ENCODE measurements at regions not wholly inside any gene's neighbourhood (a gene's known extent, or its start where the extent isn't known, plus 50 kb on each side); places are given as distances from the start of the nearest gene placed in this dataset.
"Not testable (repeated sequence)": the region's sequence is repeated elsewhere in the genome, so short reads cannot be mapped to it uniquely, and the experiment has no call there.

GRCh38 chr16:33707591-33707934 is 248.2 kb downstream of the TP53TG3F start:
- intact Hi-C loops (cut with DNase I); ATAC-seq; DNase-seq: not testable (repeated sequence)

DNA sequence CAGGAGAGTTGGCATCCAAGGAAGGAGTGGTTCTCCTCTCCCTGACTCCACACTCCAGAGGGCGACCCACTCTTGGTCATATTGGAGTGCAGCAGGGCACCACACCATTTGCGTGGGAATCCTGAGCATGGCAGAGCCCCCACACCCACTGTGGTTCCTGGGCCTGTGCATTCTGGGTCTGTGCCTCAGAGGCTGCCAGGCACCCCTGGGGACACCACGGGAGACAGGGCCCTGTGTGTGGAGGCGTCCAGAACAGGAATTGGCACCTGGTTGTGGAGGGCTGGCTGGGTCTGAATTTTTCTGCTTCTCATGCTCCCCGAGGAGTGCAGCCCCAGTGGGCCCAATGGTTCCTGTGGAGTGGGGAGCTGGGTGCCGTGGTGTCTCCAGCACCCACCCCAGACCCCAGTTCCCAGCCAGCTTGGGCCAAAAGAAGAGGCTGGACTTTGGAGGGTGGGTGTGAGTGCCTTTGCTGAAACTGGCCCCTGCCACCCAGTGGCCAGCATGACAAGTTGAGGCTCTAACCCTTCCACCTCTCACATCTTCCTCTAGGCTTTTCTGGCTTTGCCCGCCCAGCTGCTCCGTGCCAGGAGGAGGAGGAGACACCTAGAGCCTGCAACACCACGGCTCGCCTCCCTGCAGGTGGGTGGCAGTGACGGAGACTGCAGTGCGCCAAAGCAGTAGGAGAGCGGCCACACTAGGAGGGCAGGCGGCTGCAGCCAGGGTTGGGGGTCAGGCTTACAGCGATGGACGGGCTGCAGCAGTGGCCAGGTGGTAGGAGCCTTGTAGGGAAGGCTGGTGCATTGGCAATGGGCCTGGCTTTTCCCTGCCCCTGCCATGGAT is 250.7 kb downstream of the TP53TG3F start:
- intact Hi-C loops (cut with DNase I); DNase-seq; ATAC-seq: not testable (repeated sequence)

DNA sequence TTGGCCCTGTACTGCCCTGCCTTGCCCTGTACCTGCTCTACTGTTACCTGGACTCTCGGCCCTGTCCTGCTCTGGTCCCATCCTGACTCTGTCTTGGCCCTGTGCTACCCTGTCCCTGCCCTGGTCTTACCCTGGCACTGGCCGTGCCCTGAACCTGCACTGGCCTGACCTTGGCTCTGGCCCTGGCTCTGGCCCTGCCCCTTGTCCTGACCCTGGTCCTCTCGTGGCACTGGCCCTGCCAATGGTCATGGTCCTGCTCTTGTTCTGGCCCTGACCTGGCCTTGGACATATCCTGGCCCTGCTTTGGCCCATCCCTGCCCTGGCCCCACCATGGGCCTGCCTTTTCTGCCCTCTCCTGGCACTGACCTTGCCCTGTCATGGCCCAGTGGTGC is 251.3 kb downstream of the TP53TG3F start:
- ATAC-seq; intact Hi-C loops (cut with DNase I); DNase-seq: not testable (repeated sequence)

DNA sequence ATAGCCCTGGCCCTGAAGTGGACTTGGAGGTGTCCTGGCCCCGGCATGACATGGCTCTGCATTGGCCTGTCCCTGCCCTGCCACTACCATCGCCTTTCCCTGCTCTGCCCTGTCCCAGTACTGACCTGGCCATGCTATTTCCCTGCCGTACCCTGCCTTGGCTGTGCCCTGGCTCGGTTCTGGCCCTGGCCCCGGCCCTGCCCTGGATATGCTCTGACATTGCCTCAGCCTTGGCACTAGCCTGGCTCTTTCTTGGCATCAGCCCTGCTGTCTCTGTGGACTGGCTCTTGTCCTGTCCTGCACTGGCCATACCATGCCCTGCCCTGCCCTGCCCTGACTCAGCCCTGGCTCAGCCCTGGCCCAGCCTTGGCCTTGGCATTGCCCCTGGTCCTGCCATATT is 252.2 kb downstream of the TP53TG3F start:
- not testable (repeated sequence) for ATAC-seq, DNase-seq

DNA sequence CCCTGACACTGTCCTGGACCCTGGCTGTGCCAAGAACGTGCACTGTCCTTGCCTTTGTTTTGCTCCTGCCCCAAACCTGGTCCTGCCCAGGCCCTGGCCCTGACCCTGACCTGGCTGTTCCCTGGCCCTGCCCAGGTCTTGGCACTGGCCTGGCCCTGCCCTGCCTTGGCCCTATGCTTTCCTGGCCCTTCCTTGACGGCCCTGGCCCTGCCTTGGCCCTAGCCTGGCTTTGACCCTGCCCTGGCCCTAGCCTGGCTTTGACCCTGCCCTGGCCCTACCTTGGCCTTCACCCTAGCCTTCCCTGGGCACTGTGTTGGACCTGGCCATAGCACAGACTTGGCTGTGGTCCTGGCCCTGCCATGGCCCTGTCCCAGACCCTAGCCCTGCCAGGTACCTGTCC is 252.9 kb downstream of the TP53TG3F start:
- ATAC-seq; intact Hi-C loops (cut with DNase I); DNase-seq: not testable (repeated sequence)

More for the DNA sequence above, 252.2 kb downstream of the TP53TG3F start:
- intact Hi-C loops (cut with DNase I) = not testable (repeated sequence)

DNA sequence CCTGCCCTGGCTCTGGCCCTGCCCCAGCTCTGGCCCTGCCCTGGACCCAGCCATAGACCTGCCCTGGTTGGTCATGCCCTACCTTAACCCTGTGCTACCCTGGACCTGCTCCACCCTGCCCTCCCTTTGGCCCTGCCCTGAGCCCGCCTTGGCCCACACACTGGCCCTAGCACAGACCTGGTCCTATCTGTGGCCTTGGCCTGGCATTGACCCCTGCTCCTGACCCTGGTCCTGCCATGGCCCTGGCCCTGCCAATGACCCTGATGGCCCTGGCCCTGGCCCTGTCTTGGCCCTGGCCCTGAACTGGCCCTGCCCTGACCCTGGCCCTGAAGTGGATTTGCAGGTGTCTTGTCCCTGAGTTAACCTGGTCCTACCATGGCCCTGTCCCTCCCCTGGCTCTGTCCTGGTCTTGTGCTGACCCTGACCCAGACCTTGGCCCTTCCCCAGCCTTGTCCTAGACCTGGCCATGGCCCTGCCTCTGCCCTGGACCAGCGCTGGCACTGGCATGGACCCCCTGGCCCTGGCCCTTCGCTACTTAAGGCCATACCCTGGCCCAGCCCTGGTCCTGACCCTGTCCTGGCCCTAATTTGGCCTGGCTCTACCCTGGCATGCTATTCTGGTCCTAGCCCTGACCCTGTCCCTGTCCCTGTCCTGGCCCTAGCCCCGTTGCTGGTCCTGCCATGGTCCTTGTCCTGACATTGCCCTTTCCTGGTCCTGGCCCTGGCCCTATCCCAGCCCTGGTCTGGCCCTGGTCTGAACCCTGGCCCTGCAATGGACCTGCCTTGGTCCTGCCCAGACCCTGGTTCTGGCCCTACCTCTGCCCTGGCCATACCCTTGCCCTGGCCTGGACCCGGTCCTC is 253.7 kb downstream of the TP53TG3F start:
- intact Hi-C loops (cut with DNase I); DNase-seq; ATAC-seq: not testable (repeated sequence)

- DNase-seq; intact Hi-C loops (cut with DNase I); ATAC-seq: not testable (repeated sequence)
These were observed 254.5 kb downstream of the TP53TG3F start for GRCh38 chr16:33713710-33714538.

DNA sequence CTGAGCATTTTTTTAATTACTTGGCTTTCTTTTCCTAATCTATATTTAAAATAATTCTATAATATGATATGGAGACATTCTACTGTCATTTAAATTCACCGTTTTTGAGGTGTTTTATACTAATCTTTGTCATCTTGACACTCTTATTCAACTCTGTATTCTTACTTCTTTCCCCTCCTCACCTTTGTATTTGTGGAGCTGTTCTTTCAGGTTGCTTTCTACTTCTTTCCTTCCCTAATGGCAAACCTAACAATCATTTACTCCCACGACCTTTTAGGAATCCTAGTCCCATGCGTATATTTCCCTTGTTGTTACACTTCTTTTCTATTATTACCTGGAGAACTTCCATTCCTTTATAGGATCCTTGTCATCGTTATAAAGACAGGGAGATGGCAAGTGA is 271.8 kb downstream of the TP53TG3F start:
- DNase-seq; ATAC-seq; intact Hi-C loops (cut with DNase I): not testable (repeated sequence)

- intact Hi-C loops (cut with DNase I); DNase-seq; ATAC-seq: not testable (repeated sequence)
These were observed 275.2 kb downstream of the TP53TG3F start for GRCh38 chr16:33734650-33735049.

- ATAC-seq; intact Hi-C loops (cut with DNase I); DNase-seq: not testable (repeated sequence)
These were observed 307.7 kb downstream of the TP53TG3F start for GRCh38 chr16:33766869-33767765.

DNA sequence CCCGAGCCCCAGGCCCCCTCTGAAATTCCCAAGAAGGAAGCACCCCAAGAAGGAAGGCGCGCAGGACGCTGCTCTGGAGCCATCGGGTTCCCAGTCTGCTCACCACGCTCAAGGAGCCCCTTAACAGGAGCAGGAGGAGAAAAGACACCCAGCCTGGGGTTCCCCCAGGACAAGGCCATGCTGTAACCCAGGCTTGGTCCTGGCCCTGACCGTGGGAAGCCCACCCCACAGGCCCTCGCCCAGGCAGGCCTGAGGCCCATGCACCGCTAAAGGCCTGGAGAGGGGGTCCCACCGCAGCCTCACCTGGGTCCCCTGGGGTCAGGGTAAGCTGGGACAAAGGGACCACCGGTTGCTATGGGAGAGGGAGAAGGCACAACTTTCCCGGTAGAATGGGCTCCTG is 309.3 kb downstream of the TP53TG3F start:
- ATAC-seq; DNase-seq; intact Hi-C loops (cut with DNase I): not testable (repeated sequence)

- intact Hi-C loops (cut with DNase I); DNase-seq; ATAC-seq: not testable (repeated sequence)
These were observed 309.9 kb downstream of the TP53TG3F start for GRCh38 chr16:33769180-33769846.

DNA sequence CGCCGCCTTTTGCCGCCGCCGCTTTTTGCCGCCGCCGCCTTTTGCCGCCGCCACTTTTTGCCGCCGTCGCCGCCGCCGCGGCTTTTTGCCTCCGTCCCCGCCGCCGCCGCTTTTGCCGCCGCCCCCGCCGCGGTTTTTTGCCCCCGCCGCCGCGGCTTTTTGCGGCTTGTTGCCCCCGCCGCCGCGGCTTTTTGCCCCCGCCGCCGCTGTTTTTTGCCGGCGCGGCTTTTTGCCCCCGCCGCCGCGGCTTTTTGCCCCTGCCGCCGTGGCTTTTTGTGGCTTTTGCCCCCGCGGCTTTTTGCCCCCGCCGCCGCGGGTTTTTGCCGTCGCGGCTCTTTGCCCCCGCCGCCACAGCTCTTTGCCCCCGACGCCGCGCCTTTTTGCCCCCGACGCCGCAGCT is 311.1 kb downstream of the TP53TG3F start:
- intact Hi-C loops (cut with DNase I); DNase-seq; ATAC-seq: not testable (repeated sequence)

DNA sequence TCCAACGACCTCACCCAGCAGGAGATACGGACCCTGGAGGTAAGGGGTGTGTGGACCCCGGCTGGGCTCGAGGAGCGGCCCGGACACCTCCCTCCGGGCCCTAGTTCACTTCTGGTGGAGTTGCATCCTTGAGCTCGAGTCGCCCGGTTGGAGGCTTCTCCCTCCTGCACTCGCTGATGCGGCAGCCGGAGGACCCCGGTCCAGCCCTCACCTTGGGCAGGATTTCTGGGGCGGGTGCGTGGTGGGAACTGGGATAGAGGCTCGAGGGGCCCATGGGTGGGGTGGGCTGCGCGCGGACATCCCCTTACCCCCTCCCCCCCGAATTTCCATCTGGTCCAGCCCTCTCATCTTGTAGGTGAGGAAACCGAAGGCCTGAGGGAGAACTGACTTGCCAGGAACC is 311.8 kb downstream of the TP53TG3F start:
- DNase-seq; intact Hi-C loops (cut with DNase I); ATAC-seq: not testable (repeated sequence)

DNA sequence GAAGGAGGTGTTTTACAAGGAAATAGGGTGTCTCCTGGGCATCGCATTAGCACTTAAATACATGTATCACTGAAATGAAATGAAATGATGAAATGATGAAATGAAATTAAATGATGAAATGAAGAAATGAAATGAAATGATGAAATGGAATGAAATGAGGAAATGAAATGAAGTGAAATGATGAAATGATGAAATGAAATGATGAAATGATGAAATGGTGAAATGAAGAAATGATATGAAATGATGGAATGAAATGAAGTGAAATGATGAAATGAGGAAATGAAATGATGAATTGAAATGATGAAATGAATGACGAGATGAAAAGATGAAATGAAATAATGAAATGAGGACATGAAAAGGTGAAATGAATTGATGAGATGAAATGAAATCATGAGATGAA is 314.6 kb downstream of the TP53TG3F start:
- ATAC-seq; DNase-seq; intact Hi-C loops (cut with DNase I): not testable (repeated sequence)

- DNase-seq; ATAC-seq; intact Hi-C loops (cut with DNase I): not testable (repeated sequence)
These were observed 315.3 kb downstream of the TP53TG3F start for GRCh38 chr16:33774724-33775123.

GRCh38 chr16:33816328-33816944 is 357.0 kb downstream of the TP53TG3F start:
- ATAC-seq; DNase-seq; intact Hi-C loops (cut with DNase I): not testable (repeated sequence)

Measured in left cardiac atrium (tissue), 4 donors.